ENCODE measurements at regions not wholly inside any gene's neighbourhood (a gene's known extent, or its start where the extent isn't known, plus 50 kb on each side); places are given as distances from the start of the nearest gene placed in this dataset.

GRCh38 chr3:102887431-102887830 lies 452.6 kb downstream of the ZPLD1 start:
- no peak overlapping the region for H3K4me3 ChIP-seq (ENCODE audit: low read length)
- no peak for TF ChIP-seq CTCF (conservative IDR thresholded peaks at IDR 0.05; ENCODE audit: low read length)
- DNase-seq (ENCODE audit: low read depth) = no peak

- H3K4me3 ChIP-seq (ENCODE audit: low read length) = no peak overlapping the region
- DNase-seq (ENCODE audit: low read depth) = no peak
- TF ChIP-seq CTCF (conservative IDR thresholded peaks at IDR 0.05; ENCODE audit: low read length) = no peak
These were observed 462.2 kb downstream of the ZPLD1 start for GRCh38 chr3:102896851-102897621.

- TF ChIP-seq CTCF (conservative IDR thresholded peaks at IDR 0.05; ENCODE audit: low read length) = no peak
- H3K4me3 ChIP-seq (ENCODE audit: low read length) = no peak overlapping the region
- no peak for DNase-seq (ENCODE audit: low read depth)
These were observed 469.8 kb downstream of the ZPLD1 start for GRCh38 chr3:102904629-102905028.

- TF ChIP-seq CTCF (conservative IDR thresholded peaks at IDR 0.05; ENCODE audit: low read length) = no peak
- no peak for DNase-seq (ENCODE audit: low read depth)
- H3K4me3 ChIP-seq (ENCODE audit: low read length) = no peak overlapping the region
These were observed 471.0 kb downstream of the ZPLD1 start for GRCh38 chr3:102905811-102906210.

- DNase-seq (ENCODE audit: low read depth) = no peak
- no peak for TF ChIP-seq CTCF (conservative IDR thresholded peaks at IDR 0.05; ENCODE audit: low read length)
- no peak overlapping the region for H3K4me3 ChIP-seq (ENCODE audit: low read length)
These were observed 472.0 kb downstream of the ZPLD1 start for GRCh38 chr3:102906818-102907217.

- TF ChIP-seq CTCF (conservative IDR thresholded peaks at IDR 0.05; ENCODE audit: low read length) = no peak
- no peak overlapping the region for H3K4me3 ChIP-seq (ENCODE audit: low read length)
- no peak for DNase-seq (ENCODE audit: low read depth)
These were observed 475.1 kb downstream of the ZPLD1 start for GRCh38 chr3:102909904-102910303.

- no peak for TF ChIP-seq CTCF (conservative IDR thresholded peaks at IDR 0.05; ENCODE audit: low read length)
- no peak for DNase-seq (ENCODE audit: low read depth)
- no peak overlapping the region for H3K4me3 ChIP-seq (ENCODE audit: low read length)
These were observed 481.7 kb downstream of the ZPLD1 start for GRCh38 chr3:102916532-102916931.
